ENCODE measurements at regions not wholly inside any gene's neighbourhood (a gene's known extent, or its start where the extent isn't known, plus 50 kb on each side); places are given as distances from the start of the nearest gene placed in this dataset.

GRCh38 chr1:230549625-230550024, 92.7 kb upstream of the COG2 start:
- H3K4me1 Mint-ChIP-seq: no peaks in the 10 kb centered on the region
- no peak overlapping the region for H3K27ac Mint-ChIP-seq (ENCODE audit: unreplicated experiment)
- H3K36me3 Mint-ChIP-seq (ENCODE audit: low read depth): no peaks in the 10 kb centered on the region
- peaks cover 2% of the 10 kb centered on the region for H3K27me3 Mint-ChIP-seq (ENCODE audit: low read depth)
- DNase-seq (ENCODE audit: low read depth, low spot score): no peak
- TF ChIP-seq CTCF (conservative IDR thresholded peaks at IDR 0.05): no peak
- no peak overlapping the region for H3K4me3 Mint-ChIP-seq
- no peaks in the 10 kb centered on the region for H3K9me3 Mint-ChIP-seq

GRCh38 chr1:230548997-230549396, 93.3 kb upstream of the COG2 start:
- Mint-ChIP-seq H3K27ac (ENCODE audit: unreplicated experiment) (no peak overlapping the region), H3K4me3 (no peak overlapping the region), H3K4me1 (no peaks in the 10 kb centered on the region), H3K36me3 (ENCODE audit: low read depth) (no peaks in the 10 kb centered on the region), H3K27me3 (ENCODE audit: low read depth) (peaks cover 2% of the 10 kb centered on the region), H3K9me3 (no peaks in the 10 kb centered on the region)
- TF ChIP-seq CTCF (conservative IDR thresholded peaks at IDR 0.05): no peak
- DNase-seq (ENCODE audit: low read depth, low spot score): no peak

GRCh38 chr1:230548357-230548756, 93.9 kb upstream of the COG2 start:
- Mint-ChIP-seq H3K4me3 (no peak overlapping the region), H3K36me3 (ENCODE audit: low read depth) (peaks cover 2% of the 10 kb centered on the region), H3K9me3 (no peaks in the 10 kb centered on the region), H3K4me1 (no peaks in the 10 kb centered on the region), H3K27ac (ENCODE audit: unreplicated experiment) (no peak overlapping the region), H3K27me3 (ENCODE audit: low read depth) (peaks cover 2% of the 10 kb centered on the region)
- no peak for TF ChIP-seq CTCF (conservative IDR thresholded peaks at IDR 0.05)
- no peak for DNase-seq (ENCODE audit: low read depth, low spot score)

- no peak overlapping the region for H3K27ac Mint-ChIP-seq (ENCODE audit: unreplicated experiment)
- no peak overlapping the region for H3K4me3 Mint-ChIP-seq
- DNase-seq (ENCODE audit: low read depth, low spot score): no peak
- peaks cover 2% of the 10 kb centered on the region for H3K36me3 Mint-ChIP-seq (ENCODE audit: low read depth)
- no peak for TF ChIP-seq CTCF (conservative IDR thresholded peaks at IDR 0.05)
- no peaks in the 10 kb centered on the region for H3K27me3 Mint-ChIP-seq (ENCODE audit: low read depth)
- no peaks in the 10 kb centered on the region for H3K9me3 Mint-ChIP-seq
- no peaks in the 10 kb centered on the region for H3K4me1 Mint-ChIP-seq
Measured at GRCh38 chr1:230545181-230545580, 97.1 kb upstream of the COG2 start.

- H3K27ac Mint-ChIP-seq (ENCODE audit: unreplicated experiment): no peak overlapping the region
- no peaks in the 10 kb centered on the region for H3K4me1 Mint-ChIP-seq
- H3K27me3 Mint-ChIP-seq (ENCODE audit: low read depth): no peaks in the 10 kb centered on the region
- no peak for DNase-seq (ENCODE audit: low read depth, low spot score)
- peaks cover 2% of the 10 kb centered on the region for H3K36me3 Mint-ChIP-seq (ENCODE audit: low read depth)
- H3K9me3 Mint-ChIP-seq: no peaks in the 10 kb centered on the region
- no peak for TF ChIP-seq CTCF (conservative IDR thresholded peaks at IDR 0.05)
- H3K4me3 Mint-ChIP-seq: no peak overlapping the region
Measured at GRCh38 chr1:230544758-230545157, 97.5 kb upstream of the COG2 start.

- Mint-ChIP-seq H3K27ac (ENCODE audit: unreplicated experiment) (no peak overlapping the region), H3K4me1 (no peaks in the 10 kb centered on the region), H3K4me3 (no peak overlapping the region), H3K9me3 (peaks cover 2% of the 10 kb centered on the region), H3K36me3 (ENCODE audit: low read depth) (peaks cover 2% of the 10 kb centered on the region), H3K27me3 (ENCODE audit: low read depth) (no peaks in the 10 kb centered on the region)
- no peak for TF ChIP-seq CTCF (conservative IDR thresholded peaks at IDR 0.05)
- no peak for DNase-seq (ENCODE audit: low read depth, low spot score)
Measured at GRCh38 chr1:230543085-230543484, 99.2 kb upstream of the COG2 start.
